KMS-11 (cell line): ENCODE measurements at regions not wholly inside any gene's neighbourhood (a gene's known extent, or its start where the extent isn't known, plus 50 kb on each side); places are given as distances from the start of the nearest gene placed in this dataset.

ENCODE experiments used
- H2AFZ ChIP-seq: fragments of 200-600 bp; sonication (generic); 2 replicates; pipeline ENCODE4 v1.6.1; 2016; ENCODE audit warnings: antibody characterized with exemption, mixed run types, low read depth
- H3K27ac ChIP-seq: fragments of 200-600 bp; sonication (generic); 2 replicates; pipeline ENCODE4 v1.6.1; 2016; ENCODE audit warnings: mild to moderate bottlenecking, mixed run types
- H3K27me3 ChIP-seq: fragments of 200-600 bp; sonication (generic); 2 replicates; pipeline ENCODE4 v1.6.1; 2017; ENCODE audit warnings: mild to moderate bottlenecking, low read depth, mixed run types, moderate library complexity; ENCODE audit not compliant: insufficient read depth
- H3K36me3 ChIP-seq: fragments of 200-600 bp; sonication (generic); 2 replicates; pipeline ENCODE4 v1.6.1; 2017; ENCODE audit warnings: mild to moderate bottlenecking, mixed run types; ENCODE audit not compliant: insufficient read depth
- H3K4me1 ChIP-seq: fragments of 200-600 bp; sonication (generic); 2 replicates; pipeline ENCODE4 v1.6.1; 2016; ENCODE audit warnings: mild to moderate bottlenecking, low read depth, mixed run types; ENCODE audit not compliant: poor library complexity, severe bottlenecking
- H3K4me2 ChIP-seq: fragments of 200-600 bp; sonication (generic); 2 replicates; pipeline ENCODE4 v1.7.0; 2016; ENCODE audit warnings: mild to moderate bottlenecking, mixed run types
- H3K4me3 ChIP-seq: fragments of 200-600 bp; sonication (generic); IDR thresholded peaks from 2 replicates; pipeline ENCODE4 v1.6.1; 2017; ENCODE audit warnings: low read depth, low read length, mixed read lengths; ENCODE audit not compliant: insufficient read depth
- H3K79me2 ChIP-seq: fragments of 200-600 bp; sonication (generic); 2 replicates; pipeline ENCODE4 v1.6.1; 2016; ENCODE audit warnings: low read depth, mixed run types; ENCODE audit not compliant: insufficient read depth
- H3K9ac ChIP-seq: fragments of 200-600 bp; sonication (generic); 2 replicates; pipeline ENCODE4 v1.6.1; 2016; ENCODE audit warnings: mild to moderate bottlenecking, mixed run types
- H4K20me1 ChIP-seq: fragments of 200-600 bp; sonication (generic); 2 replicates; pipeline ENCODE4 v1.6.1; 2016; ENCODE audit warnings: mild to moderate bottlenecking, mixed run types; ENCODE audit not compliant: insufficient read depth
- CTCF ChIP-seq: fragments of 200-600 bp; sonication (generic); conservative IDR thresholded peaks from 2 replicates; pipeline ENCODE4 v1.6.1; 2017; ENCODE audit warnings: low read depth, mild to moderate bottlenecking, antibody characterized with exemption, low read length, moderate library complexity, mixed read lengths

- Histone ChIP-seq H3K27me3 (no peaks in the 10 kb centered on the region), H2AFZ (no peak overlapping the region), H3K79me2 (no peaks in the 10 kb centered on the region), H3K36me3 (no peaks in the 10 kb centered on the region), H3K4me2 (no peak overlapping the region), H3K9ac (no peak overlapping the region), H3K4me3 (no peak overlapping the region), H3K27ac (no peak overlapping the region), H4K20me1 (no peaks in the 10 kb centered on the region), H3K4me1 (no peaks in the 10 kb centered on the region)
- no peak for TF ChIP-seq CTCF
These were observed 260.3 kb upstream of the GPRIN3 start for GRCh38 chr4:89567936-89568335.

GRCh38 chr4:89563431-89563830 lies 255.8 kb upstream of the GPRIN3 start:
- Histone ChIP-seq H3K9ac (no peak overlapping the region), H3K36me3 (no peaks in the 10 kb centered on the region), H3K27me3 (no peaks in the 10 kb centered on the region), H3K79me2 (no peaks in the 10 kb centered on the region), H3K4me2 (no peak overlapping the region), H3K27ac (no peak overlapping the region), H3K4me3 (no peak overlapping the region), H4K20me1 (no peaks in the 10 kb centered on the region), H3K4me1 (no peaks in the 10 kb centered on the region), H2AFZ (no peak overlapping the region)
- TF ChIP-seq CTCF: no peak

- TF ChIP-seq CTCF: no peak
- H2AFZ ChIP-seq: no peak overlapping the region
These were observed 255.1 kb upstream of the GPRIN3 start for GRCh38 chr4:89562746-89563145.

GRCh38 chr4:89561048-89561447 lies 253.4 kb upstream of the GPRIN3 start:
- Histone ChIP-seq H3K36me3 (no peaks in the 10 kb centered on the region), H3K79me2 (no peaks in the 10 kb centered on the region), H2AFZ (no peak overlapping the region), H3K27me3 (no peaks in the 10 kb centered on the region), H3K4me1 (no peaks in the 10 kb centered on the region), H3K4me2 (no peak overlapping the region), H3K9ac (no peak overlapping the region), H4K20me1 (no peaks in the 10 kb centered on the region), H3K27ac (no peak overlapping the region), H3K4me3 (no peak overlapping the region)
- no peak for TF ChIP-seq CTCF

More at GRCh38 chr4:89562746-89563145, 255.1 kb upstream of the GPRIN3 start:
- Histone ChIP-seq H3K79me2 (no peaks in the 10 kb centered on the region), H4K20me1 (no peaks in the 10 kb centered on the region), H3K27ac (no peak overlapping the region), H3K4me1 (no peaks in the 10 kb centered on the region), H3K27me3 (no peaks in the 10 kb centered on the region), H3K4me3 (no peak overlapping the region), H3K9ac (no peak overlapping the region), H3K36me3 (no peaks in the 10 kb centered on the region), H3K4me2 (no peak overlapping the region)

GRCh38 chr4:89558147-89558546 lies 250.5 kb upstream of the GPRIN3 start:
- Histone ChIP-seq H3K4me3 (no peak overlapping the region), H2AFZ (no peak overlapping the region), H3K36me3 (no peaks in the 10 kb centered on the region), H3K79me2 (no peaks in the 10 kb centered on the region), H3K27ac (no peak overlapping the region), H4K20me1 (no peaks in the 10 kb centered on the region), H3K9ac (no peak overlapping the region), H3K4me1 (no peaks in the 10 kb centered on the region), H3K4me2 (no peak overlapping the region), H3K27me3 (no peaks in the 10 kb centered on the region)
- TF ChIP-seq CTCF: peak; percentile 54
